K562 (cell line): ENCODE measurements at regions not wholly inside any gene's neighbourhood (a gene's known extent, or its start where the extent isn't known, plus 50 kb on each side); places are given as distances from the start of the nearest gene placed in this dataset.

ENCODE experiments used
- CBX2 ChIP-seq: fragments of 200-600 bp; sonication (generic); IDR thresholded peaks from one replicate; pipeline ENCODE4 v1.6.1; 2012; ENCODE audit warnings: mild to moderate bottlenecking, low read length, inconsistent platforms; ENCODE audit not compliant: insufficient read depth, poor library complexity, severe bottlenecking
- GTF2E2 ChIP-seq: fragments of 200-800 bp; sonication (Bioruptor generic); IDR thresholded peaks from 2 replicates; pipeline ENCODE4 v1.6.1; 2016; ENCODE audit warnings: missing genetic modification characterization, missing compliant biosample characterization
- HMG20A ChIP-seq: fragments of 450-650 bp; formaldehyde crosslinking; conservative IDR thresholded peaks from 2 replicates; pipeline ENCODE4 v1.4.0; 2020; ENCODE audit warnings: mild to moderate bottlenecking, mixed read lengths
- KLF10 ChIP-seq: fragments of 250-450 bp; sonication (Bioruptor Pico); IDR thresholded peaks from 2 replicates; pipeline ENCODE4 v1.6.1; 2021; ENCODE audit warnings: matching md5 sums
- NFRKB ChIP-seq: fragments of 450-650 bp; IDR thresholded peaks from 2 replicates; pipeline ENCODE4 v1.6.1; 2016; ENCODE audit warnings: low read depth
- PRPF4 ChIP-seq: fragments of 200-400 bp; formaldehyde crosslinking; IDR thresholded peaks from one replicate; pipeline ENCODE4 v1.6.1; 2017; ENCODE audit warnings: low read length, low read depth, mild to moderate bottlenecking; ENCODE audit not compliant: insufficient read depth, poor library complexity, severe bottlenecking
- SAFB2 ChIP-seq: fragments of 200-400 bp; formaldehyde crosslinking; IDR thresholded peaks from 2 replicates; pipeline ENCODE4 v1.6.1; 2018; ENCODE audit warnings: borderline replicate concordance, low read length, low read depth, moderate library complexity; ENCODE audit not compliant: severe bottlenecking
- TGIF2 ChIP-seq: sonication (generic); formaldehyde crosslinking; IDR thresholded peaks from 2 replicates; pipeline ENCODE4 v1.8.1; 2022; ENCODE audit warnings: mild to moderate bottlenecking, missing genetic modification reagents, moderate library complexity
- ZNF668 ChIP-seq: fragments of 250-450 bp; sonication (Bioruptor Pico); IDR thresholded peaks from 2 replicates; pipeline ENCODE4 v1.8.0; 2022; ENCODE audit warnings: mild to moderate bottlenecking, inconsistent platforms
- ZNF830 ChIP-seq: fragments of 250-450 bp; sonication (Bioruptor Pico); IDR thresholded peaks from 2 replicates; pipeline ENCODE4 v1.5.0; 2021; ENCODE audit warnings: mild to moderate bottlenecking
- TF ChIP-seq, protein P1 (sequence below), 2 experiments: fragments of 450-650 bp; formaldehyde crosslinking in 1 of 2; IDR thresholded peaks; 2 replicates each; pipeline versions ENCODE4 v1.4.0 to v1.6.1; 2014 to 2020; ENCODE audit warnings: mild to moderate bottlenecking in 2 of 2, borderline replicate concordance in 1 of 2, low read depth in 1 of 2
- TF ChIP-seq, protein P2 (sequence below): sonication (generic); formaldehyde crosslinking; IDR thresholded peaks from 2 replicates; pipeline ENCODE4 v1.8.0; 2023; ENCODE audit warnings: mild to moderate bottlenecking, missing genetic modification reagents
- TF ChIP-seq, protein P3 (sequence below): fragments of 450-650 bp; formaldehyde crosslinking; IDR thresholded peaks from 2 replicates; pipeline ENCODE4 v1.4.0; 2020; ENCODE audit warnings: mild to moderate bottlenecking, moderate library complexity
- TF ChIP-seq, protein P4 (sequence below): fragments of 450-650 bp; IDR thresholded peaks from 2 replicates; pipeline ENCODE4 v1.6.1; 2016

DNA sequence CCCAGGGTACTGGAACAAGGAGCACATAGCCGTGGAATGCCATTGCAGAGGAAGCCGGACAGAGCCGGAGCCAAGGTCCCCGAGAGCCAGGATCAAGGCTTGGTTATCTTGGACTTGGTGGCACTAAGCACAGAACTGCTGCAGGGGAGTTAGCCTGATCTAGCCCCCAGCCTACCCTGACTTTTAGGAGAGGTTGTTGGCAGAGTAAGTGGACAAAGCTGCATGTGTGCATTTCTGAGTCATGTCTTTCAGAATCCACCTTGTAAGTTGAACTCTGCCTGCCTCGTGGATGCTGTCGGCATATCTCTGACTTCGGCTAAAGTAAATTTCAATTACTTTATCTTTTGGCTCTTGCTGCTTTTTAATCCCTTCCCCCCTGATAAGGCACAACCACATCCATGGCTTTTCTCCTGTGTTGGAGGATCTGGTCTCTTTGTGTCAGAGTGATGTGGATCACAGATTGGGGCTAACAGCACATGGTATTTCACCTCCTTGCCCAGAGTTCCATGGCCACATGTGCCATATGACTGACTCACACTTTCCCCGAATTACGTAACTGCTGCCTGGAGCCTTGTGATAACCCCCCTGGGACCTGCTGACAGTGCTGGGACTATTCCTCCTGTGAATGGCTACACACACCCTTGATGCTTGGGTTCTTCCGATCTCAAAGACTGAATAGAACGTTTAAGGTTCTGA is 240.3 kb downstream of the EMP1 start (continued):
- TF ChIP-seq, protein P1, sequence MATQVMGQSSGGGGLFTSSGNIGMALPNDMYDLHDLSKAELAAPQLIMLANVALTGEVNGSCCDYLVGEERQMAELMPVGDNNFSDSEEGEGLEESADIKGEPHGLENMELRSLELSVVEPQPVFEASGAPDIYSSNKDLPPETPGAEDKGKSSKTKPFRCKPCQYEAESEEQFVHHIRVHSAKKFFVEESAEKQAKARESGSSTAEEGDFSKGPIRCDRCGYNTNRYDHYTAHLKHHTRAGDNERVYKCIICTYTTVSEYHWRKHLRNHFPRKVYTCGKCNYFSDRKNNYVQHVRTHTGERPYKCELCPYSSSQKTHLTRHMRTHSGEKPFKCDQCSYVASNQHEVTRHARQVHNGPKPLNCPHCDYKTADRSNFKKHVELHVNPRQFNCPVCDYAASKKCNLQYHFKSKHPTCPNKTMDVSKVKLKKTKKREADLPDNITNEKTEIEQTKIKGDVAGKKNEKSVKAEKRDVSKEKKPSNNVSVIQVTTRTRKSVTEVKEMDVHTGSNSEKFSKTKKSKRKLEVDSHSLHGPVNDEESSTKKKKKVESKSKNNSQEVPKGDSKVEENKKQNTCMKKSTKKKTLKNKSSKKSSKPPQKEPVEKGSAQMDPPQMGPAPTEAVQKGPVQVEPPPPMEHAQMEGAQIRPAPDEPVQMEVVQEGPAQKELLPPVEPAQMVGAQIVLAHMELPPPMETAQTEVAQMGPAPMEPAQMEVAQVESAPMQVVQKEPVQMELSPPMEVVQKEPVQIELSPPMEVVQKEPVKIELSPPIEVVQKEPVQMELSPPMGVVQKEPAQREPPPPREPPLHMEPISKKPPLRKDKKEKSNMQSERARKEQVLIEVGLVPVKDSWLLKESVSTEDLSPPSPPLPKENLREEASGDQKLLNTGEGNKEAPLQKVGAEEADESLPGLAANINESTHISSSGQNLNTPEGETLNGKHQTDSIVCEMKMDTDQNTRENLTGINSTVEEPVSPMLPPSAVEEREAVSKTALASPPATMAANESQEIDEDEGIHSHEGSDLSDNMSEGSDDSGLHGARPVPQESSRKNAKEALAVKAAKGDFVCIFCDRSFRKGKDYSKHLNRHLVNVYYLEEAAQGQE (IDR thresholded peaks at IDR 0.05; ENCODE audit: borderline replicate concordance): no peak
- TF ChIP-seq, protein P1 (CRISPR knock-in tag; IDR thresholded peaks at IDR 0.05; ENCODE audit: low read depth): no peak
- no peak for TF ChIP-seq NFRKB
- TF ChIP-seq SAFB2: no peak
- TF ChIP-seq, protein P2, sequence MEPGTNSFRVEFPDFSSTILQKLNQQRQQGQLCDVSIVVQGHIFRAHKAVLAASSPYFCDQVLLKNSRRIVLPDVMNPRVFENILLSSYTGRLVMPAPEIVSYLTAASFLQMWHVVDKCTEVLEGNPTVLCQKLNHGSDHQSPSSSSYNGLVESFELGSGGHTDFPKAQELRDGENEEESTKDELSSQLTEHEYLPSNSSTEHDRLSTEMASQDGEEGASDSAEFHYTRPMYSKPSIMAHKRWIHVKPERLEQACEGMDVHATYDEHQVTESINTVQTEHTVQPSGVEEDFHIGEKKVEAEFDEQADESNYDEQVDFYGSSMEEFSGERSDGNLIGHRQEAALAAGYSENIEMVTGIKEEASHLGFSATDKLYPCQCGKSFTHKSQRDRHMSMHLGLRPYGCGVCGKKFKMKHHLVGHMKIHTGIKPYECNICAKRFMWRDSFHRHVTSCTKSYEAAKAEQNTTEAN (CRISPR knock-in tag): no peak
- no peak for TF ChIP-seq HMG20A (CRISPR knock-in tag)
- TF ChIP-seq ZNF668 (CRISPR knock-in tag): no peak
- no peak for TF ChIP-seq PRPF4
- no peak for TF ChIP-seq ZNF830 (CRISPR knock-in tag)
- TF ChIP-seq, protein P3, sequence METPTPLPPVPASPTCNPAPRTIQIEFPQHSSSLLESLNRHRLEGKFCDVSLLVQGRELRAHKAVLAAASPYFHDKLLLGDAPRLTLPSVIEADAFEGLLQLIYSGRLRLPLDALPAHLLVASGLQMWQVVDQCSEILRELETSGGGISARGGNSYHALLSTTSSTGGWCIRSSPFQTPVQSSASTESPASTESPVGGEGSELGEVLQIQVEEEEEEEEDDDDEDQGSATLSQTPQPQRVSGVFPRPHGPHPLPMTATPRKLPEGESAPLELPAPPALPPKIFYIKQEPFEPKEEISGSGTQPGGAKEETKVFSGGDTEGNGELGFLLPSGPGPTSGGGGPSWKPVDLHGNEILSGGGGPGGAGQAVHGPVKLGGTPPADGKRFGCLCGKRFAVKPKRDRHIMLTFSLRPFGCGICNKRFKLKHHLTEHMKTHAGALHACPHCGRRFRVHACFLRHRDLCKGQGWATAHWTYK (CRISPR knock-in tag): no peak
- TF ChIP-seq, protein P4, sequence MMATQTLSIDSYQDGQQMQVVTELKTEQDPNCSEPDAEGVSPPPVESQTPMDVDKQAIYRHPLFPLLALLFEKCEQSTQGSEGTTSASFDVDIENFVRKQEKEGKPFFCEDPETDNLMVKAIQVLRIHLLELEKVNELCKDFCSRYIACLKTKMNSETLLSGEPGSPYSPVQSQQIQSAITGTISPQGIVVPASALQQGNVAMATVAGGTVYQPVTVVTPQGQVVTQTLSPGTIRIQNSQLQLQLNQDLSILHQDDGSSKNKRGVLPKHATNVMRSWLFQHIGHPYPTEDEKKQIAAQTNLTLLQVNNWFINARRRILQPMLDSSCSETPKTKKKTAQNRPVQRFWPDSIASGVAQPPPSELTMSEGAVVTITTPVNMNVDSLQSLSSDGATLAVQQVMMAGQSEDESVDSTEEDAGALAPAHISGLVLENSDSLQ: peak; percentile 51
- no peak for TF ChIP-seq CBX2
- TF ChIP-seq KLF10 (CRISPR knock-in tag): no peak
- TF ChIP-seq TGIF2 (CRISPR knock-in tag): no peak
- no peak for TF ChIP-seq GTF2E2 (tag)
